ENCODE measurements at regions not wholly inside any gene's neighbourhood (a gene's known extent, or its start where the extent isn't known, plus 50 kb on each side); places are given as distances from the start of the nearest gene placed in this dataset.

DNA sequence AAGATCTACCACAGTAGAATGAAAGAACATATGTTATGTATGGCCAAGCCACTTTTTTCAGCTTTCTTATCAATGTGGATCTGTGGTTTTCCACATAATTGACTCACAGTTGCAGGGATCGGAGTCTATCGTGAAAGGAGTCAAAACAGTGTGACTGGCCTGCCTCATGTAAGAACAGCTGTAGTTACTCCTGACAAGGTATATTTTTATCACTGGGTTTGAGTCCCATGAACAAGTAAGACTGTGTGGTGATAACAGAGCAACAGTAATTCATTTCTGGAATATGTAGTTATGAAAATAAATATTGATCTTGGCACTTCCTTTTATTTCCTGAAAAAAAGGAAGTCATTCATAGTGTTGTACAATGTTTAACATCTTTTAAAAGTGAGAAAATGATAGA is 416.6 kb downstream of the KLF12 start:
- peak; percentile 64 for DNase-seq (ENCODE audit: low read depth, low spot score)
- TF ChIP-seq CTCF (IDR thresholded peaks at IDR 0.05; ENCODE audit: low read depth, low read length), result no peak
- no peak overlapping the region for H3K4me3 ChIP-seq (ENCODE audit: low read depth, low read length)
- in situ Hi-C loops (cut with HindIII; ENCODE audit: low sequenced_read_pairs), result no loop called here

DNA sequence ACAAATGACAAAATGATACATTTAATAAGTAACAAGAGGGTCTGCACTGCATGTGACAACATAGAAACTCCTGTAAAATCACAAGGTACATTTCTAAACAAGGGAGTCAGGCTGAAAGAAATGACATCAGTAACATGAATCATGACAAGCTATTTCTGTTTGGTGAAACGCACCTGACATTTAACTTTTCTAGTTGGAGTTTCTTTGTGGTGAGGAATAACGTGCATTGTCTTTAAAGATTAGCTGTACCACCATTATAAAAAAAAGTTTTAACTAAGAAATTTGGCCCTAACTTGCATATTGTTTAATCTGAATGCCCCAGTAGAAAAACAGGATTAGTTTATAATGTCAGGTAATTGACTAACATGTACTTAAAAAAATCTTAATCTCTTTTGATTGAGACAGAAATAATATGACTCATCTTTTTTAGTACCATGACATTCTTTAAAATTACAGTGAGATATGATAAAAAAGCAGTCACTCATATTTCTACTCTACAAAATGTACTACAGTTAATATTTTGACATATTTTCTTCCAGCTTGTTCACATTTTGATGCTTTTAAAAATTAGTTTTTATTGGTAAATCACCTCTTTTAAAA is 418.2 kb downstream of the KLF12 start:
- H3K4me3 ChIP-seq (ENCODE audit: low read depth, low read length), result no peak overlapping the region
- no peak for TF ChIP-seq CTCF (IDR thresholded peaks at IDR 0.05; ENCODE audit: low read depth, low read length)
- DNase-seq (ENCODE audit: low read depth, low spot score), result no peak
- in situ Hi-C loops (cut with HindIII; ENCODE audit: low sequenced_read_pairs), result no loop called here

GRCh38 chr13:73715114-73715910 is 418.9 kb downstream of the KLF12 start:
- no peak for DNase-seq (ENCODE audit: low read depth, low spot score)
- TF ChIP-seq CTCF (IDR thresholded peaks at IDR 0.05; ENCODE audit: low read depth, low read length), result no peak
- no peak overlapping the region for H3K4me3 ChIP-seq (ENCODE audit: low read depth, low read length)

GRCh38 chr13:73714522-73714921 is 419.7 kb downstream of the KLF12 start:
- in situ Hi-C loops (cut with HindIII; ENCODE audit: low sequenced_read_pairs), result no loop called here
- no peak for TF ChIP-seq CTCF (IDR thresholded peaks at IDR 0.05; ENCODE audit: low read depth, low read length)
- H3K4me3 ChIP-seq (ENCODE audit: low read depth, low read length), result no peak overlapping the region
- DNase-seq (ENCODE audit: low read depth, low spot score), result no peak

More at GRCh38 chr13:73715114-73715910, 418.9 kb downstream of the KLF12 start:
- in situ Hi-C loops (cut with HindIII; ENCODE audit: low sequenced_read_pairs), result no loop called here

- DNase-seq (ENCODE audit: low read depth, low spot score), result peak; percentile 77
- peak; percentile 82 for TF ChIP-seq CTCF (IDR thresholded peaks at IDR 0.05; ENCODE audit: low read depth, low read length)
- in situ Hi-C loops (cut with HindIII; ENCODE audit: low sequenced_read_pairs), result no loop called here
- no peak overlapping the region for H3K4me3 ChIP-seq (ENCODE audit: low read depth, low read length)
These were observed 425.7 kb downstream of the KLF12 start for GRCh38 chr13:73708393-73708985.

GRCh38 chr13:73704587-73704986 is 429.6 kb downstream of the KLF12 start:
- in situ Hi-C loops (cut with HindIII; ENCODE audit: low sequenced_read_pairs), result no loop called here
- no peak for DNase-seq (ENCODE audit: low read depth, low spot score)
- no peak overlapping the region for H3K4me3 ChIP-seq (ENCODE audit: low read depth, low read length)
- TF ChIP-seq CTCF (IDR thresholded peaks at IDR 0.05; ENCODE audit: low read depth, low read length), result no peak
